ENCODE measurements at regions not wholly inside any gene's neighbourhood (a gene's known extent, or its start where the extent isn't known, plus 50 kb on each side); places are given as distances from the start of the nearest gene placed in this dataset.

DNA sequence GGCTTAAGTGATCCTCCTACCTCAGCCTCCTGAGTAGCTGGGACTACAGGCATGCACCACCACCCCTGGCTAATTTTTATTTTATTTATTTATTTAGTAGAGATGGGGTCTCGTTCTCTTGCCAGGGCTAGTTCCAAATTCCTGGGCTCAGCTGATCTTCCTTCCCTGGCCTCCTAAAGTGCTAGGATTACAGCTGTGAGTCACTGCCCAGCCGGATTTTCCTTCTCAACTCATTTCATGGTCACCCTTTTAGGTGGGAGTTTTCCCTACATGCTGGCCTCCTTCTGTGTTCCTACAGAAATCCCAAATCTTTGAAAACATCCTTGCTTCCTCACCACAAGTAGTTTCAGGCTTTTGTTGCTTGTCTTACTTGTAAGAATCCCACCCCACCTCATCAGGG, 102.1 kb upstream of the SIAH1 start:
- peaks cover 3 to 13% of the 10 kb centered on the region in 2 donors for H3K27me3 Mint-ChIP-seq
- H3K9me3 Mint-ChIP-seq, result peaks cover 0 to 9% (median 0%) of the 10 kb centered on the region in 8 donors
- Histone ChIP-seq H3K27ac (ENCODE audit: low read depth, low read length) (no peak overlapping the region), H3K4me3 (ENCODE audit: low read length in 2 of 2) (no peak overlapping the region), H3K27me3 (ENCODE audit: insufficient read depth, low read length) (no peaks in the 10 kb centered on the region), H3K4me1 (ENCODE audit: insufficient read depth, low read length) (no peaks in the 10 kb centered on the region), H3K36me3 (ENCODE audit: insufficient read depth, low read length) (no peaks in the 10 kb centered on the region), H3K9me3 (ENCODE audit: control insufficient read depth in 1 of 2, low read length in 2 of 2) (no peaks in the 10 kb centered on the region)
- no peaks in the 10 kb centered on the region for H3K4me1 Mint-ChIP-seq
- DNase-seq, result no peak
- H3K36me3 Mint-ChIP-seq, result no peaks in the 10 kb centered on the region
- intact Hi-C loops (cut with micrococcal nuclease), result no loop called here
- no peak overlapping the region for H3K27ac Mint-ChIP-seq
- ChIA-PET CTCF (ENCODE audit: partially characterized antibody) (interaction anchor here (1.5 kb wide), 1 partner anchor 136 kb away, joined by 3 read pairs; no protein-coding TSS in a partner anchor), POLR2A (ENCODE audit: partially characterized antibody) (no interaction called here)
- H3K4me3 Mint-ChIP-seq, result no peak overlapping the region

DNA sequence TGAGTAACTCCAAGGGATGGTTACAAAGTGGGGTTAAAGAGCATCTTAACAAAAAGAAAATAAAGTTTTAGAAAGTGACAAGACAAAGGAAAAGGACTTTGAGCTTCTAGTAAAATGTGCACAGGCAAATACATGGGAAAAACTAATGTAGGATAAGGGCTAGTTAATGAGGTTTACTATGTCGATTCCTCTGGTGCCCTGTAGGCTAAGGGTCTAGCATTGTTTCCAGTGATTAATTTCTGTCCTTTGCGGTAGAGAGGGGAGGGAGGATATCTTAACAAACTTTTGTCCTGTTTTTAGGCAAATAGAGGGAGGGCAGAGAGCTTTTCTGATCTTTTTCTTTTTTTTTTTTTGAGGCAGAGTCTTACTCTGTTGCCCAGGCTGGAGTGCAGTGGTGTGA, 96.6 kb upstream of the SIAH1 start:
- Histone ChIP-seq H3K27ac (ENCODE audit: low read depth, low read length) (no peak overlapping the region), H3K4me3 (ENCODE audit: low read length in 2 of 2) (no peak overlapping the region), H3K9me3 (ENCODE audit: control insufficient read depth in 1 of 2, low read length in 2 of 2) (no peaks in the 10 kb centered on the region), H3K4me1 (ENCODE audit: insufficient read depth, low read length) (no peaks in the 10 kb centered on the region), H3K27me3 (ENCODE audit: insufficient read depth, low read length) (no peaks in the 10 kb centered on the region), H3K36me3 (ENCODE audit: insufficient read depth, low read length) (no peaks in the 10 kb centered on the region)
- intact Hi-C loops (cut with micrococcal nuclease), result no loop called here
- H3K9me3 Mint-ChIP-seq, result peaks cover 0 to 8% (median under 1%) of the 10 kb centered on the region in 8 donors
- H3K4me3 Mint-ChIP-seq, result no peak overlapping the region
- CTCF ChIA-PET (ENCODE audit: partially characterized antibody), result interaction anchor here (0.7 to 1.3 kb wide), 2 partner anchors 142 to 148 kb away, joined by 3 to 4 read pairs; no protein-coding TSS in a partner anchor
- DNase-seq, result no peak
- peaks cover 9 to 12% of the 10 kb centered on the region in 2 donors for H3K27me3 Mint-ChIP-seq
- H3K27ac Mint-ChIP-seq, result no peak overlapping the region
- no peaks in the 10 kb centered on the region for H3K4me1 Mint-ChIP-seq
- no peaks in the 10 kb centered on the region for H3K36me3 Mint-ChIP-seq
- POLR2A ChIA-PET (ENCODE audit: partially characterized antibody), result no interaction called here

DNA sequence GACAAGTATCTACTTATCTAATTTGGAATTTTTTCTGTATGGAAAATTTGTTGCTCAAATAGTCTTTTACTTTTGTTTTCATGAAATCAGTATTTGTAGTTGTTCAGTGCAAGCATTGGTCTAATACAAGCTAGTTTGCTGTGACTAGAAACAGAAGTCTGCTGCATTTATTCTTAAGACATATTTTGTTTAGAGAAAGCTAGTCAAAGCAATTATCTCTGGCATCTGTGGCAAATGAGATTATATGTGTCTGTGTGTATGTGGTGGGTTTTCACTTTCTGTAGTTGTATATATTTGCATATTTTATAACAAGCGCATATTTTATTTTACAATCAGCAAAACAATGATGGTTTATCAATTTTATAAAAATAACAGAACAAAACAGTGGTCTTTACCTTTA, 96.0 kb upstream of the SIAH1 start:
- no peak overlapping the region for H3K4me3 Mint-ChIP-seq
- Histone ChIP-seq H3K27ac (ENCODE audit: low read depth, low read length) (no peak overlapping the region), H3K9me3 (ENCODE audit: control insufficient read depth in 1 of 2, low read length in 2 of 2) (no peaks in the 10 kb centered on the region), H3K36me3 (ENCODE audit: insufficient read depth, low read length) (no peaks in the 10 kb centered on the region), H3K4me1 (ENCODE audit: insufficient read depth, low read length) (no peaks in the 10 kb centered on the region), H3K4me3 (ENCODE audit: low read length in 2 of 2) (no peak overlapping the region), H3K27me3 (ENCODE audit: insufficient read depth, low read length) (no peaks in the 10 kb centered on the region)
- ChIA-PET CTCF (ENCODE audit: partially characterized antibody) (interaction anchor here (1.3 to 1.6 kb wide), 2 partner anchors 142 to 149 kb away, joined by 4 read pairs; no protein-coding TSS in a partner anchor), POLR2A (ENCODE audit: partially characterized antibody) (no interaction called here)
- intact Hi-C loops (cut with micrococcal nuclease), result no loop called here
- no peak overlapping the region for H3K27ac Mint-ChIP-seq
- H3K9me3 Mint-ChIP-seq, result peaks cover 0 to 8% (median under 1%) of the 10 kb centered on the region in 8 donors
- H3K4me1 Mint-ChIP-seq, result no peaks in the 10 kb centered on the region
- H3K27me3 Mint-ChIP-seq, result peaks cover 9 to 10% of the 10 kb centered on the region in 2 donors
- H3K36me3 Mint-ChIP-seq, result no peaks in the 10 kb centered on the region
- DNase-seq, result no peak

DNA sequence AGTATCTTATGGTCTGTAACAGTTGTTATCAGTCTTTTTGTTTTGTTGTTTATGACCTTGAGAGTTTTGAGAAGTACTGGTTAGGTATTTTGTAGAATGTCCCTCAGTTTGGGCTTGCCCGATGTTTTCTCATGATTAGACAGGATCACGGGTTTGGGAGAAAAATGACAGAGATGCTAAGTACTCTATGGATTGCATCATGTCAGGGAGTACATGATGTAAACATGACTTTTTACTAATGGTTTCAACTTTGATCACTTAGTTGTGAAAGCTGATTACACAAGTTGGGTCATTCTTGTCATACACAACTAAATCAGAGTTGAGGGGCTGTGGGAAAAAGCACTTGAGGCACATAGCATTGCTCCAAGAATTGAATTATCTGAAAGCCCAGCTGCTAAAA, 94.7 kb upstream of the SIAH1 start:
- no peak overlapping the region for H3K4me3 Mint-ChIP-seq
- H3K27ac ChIP-seq (ENCODE audit: low read depth, low read length), result no peak overlapping the region
- no peak overlapping the region for H3K27ac Mint-ChIP-seq
- no peaks in the 10 kb centered on the region for H3K36me3 Mint-ChIP-seq
- H3K27me3 Mint-ChIP-seq, result peaks cover 9% of the 10 kb centered on the region in 2 donors
- ChIA-PET CTCF (ENCODE audit: partially characterized antibody) (interaction anchor here (1.6 kb wide), 1 partner anchor 150 kb away, joined by 4 read pairs; no protein-coding TSS in a partner anchor), POLR2A (ENCODE audit: partially characterized antibody) (no interaction called here)
- H3K4me1 Mint-ChIP-seq, result no peaks in the 10 kb centered on the region
- intact Hi-C loops (cut with micrococcal nuclease), result no loop called here
- no peak overlapping the region for H3K4me3 ChIP-seq (ENCODE audit: low read length in 2 of 2)
- H3K27me3 ChIP-seq (ENCODE audit: insufficient read depth, low read length), result no peaks in the 10 kb centered on the region
- DNase-seq, result no peak
- H3K9me3 ChIP-seq (ENCODE audit: control insufficient read depth in 1 of 2, low read length in 2 of 2), result no peaks in the 10 kb centered on the region
- no peaks in the 10 kb centered on the region for H3K4me1 ChIP-seq (ENCODE audit: insufficient read depth, low read length)
- H3K36me3 ChIP-seq (ENCODE audit: insufficient read depth, low read length), result no peaks in the 10 kb centered on the region
- H3K9me3 Mint-ChIP-seq, result peaks cover 0 to 8% (median 5%) of the 10 kb centered on the region in 8 donors

DNA sequence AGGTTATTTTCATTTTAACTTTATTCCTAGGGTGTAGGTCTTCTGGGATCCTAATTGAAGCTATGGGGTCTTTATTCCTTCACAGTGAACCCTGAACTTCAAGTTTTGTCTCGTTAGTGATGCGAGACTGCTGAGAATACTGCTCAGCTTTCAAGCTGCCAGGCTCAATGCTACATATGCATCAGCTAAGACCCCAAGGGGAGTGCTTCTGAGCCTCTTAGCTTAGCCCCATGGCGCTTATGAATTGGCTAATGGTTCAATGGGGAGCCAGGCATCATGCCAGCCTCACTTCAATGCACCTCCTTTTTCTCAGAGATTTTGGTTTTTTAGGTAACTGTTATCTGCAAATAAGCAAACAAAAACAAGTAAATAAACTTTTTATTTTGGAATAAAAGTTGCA, 94.1 kb upstream of the SIAH1 start:
- ChIA-PET POLR2A (ENCODE audit: partially characterized antibody) (no interaction called here), CTCF (ENCODE audit: partially characterized antibody) (no interaction called here)
- Mint-ChIP-seq H3K9me3 (peaks cover 0 to 11% (median 7%) of the 10 kb centered on the region in 8 donors), H3K27ac (no peak overlapping the region), H3K27me3 (peaks cover 9% of the 10 kb centered on the region in 2 donors), H3K4me3 (no peak overlapping the region), H3K36me3 (no peaks in the 10 kb centered on the region), H3K4me1 (no peaks in the 10 kb centered on the region)
- no peak overlapping the region for H3K4me3 ChIP-seq (ENCODE audit: low read length in 2 of 2)
- no peaks in the 10 kb centered on the region for H3K36me3 ChIP-seq (ENCODE audit: insufficient read depth, low read length)
- H3K27me3 ChIP-seq (ENCODE audit: insufficient read depth, low read length), result no peaks in the 10 kb centered on the region
- H3K4me1 ChIP-seq (ENCODE audit: insufficient read depth, low read length), result no peaks in the 10 kb centered on the region
- DNase-seq, result no peak
- no peak overlapping the region for H3K27ac ChIP-seq (ENCODE audit: low read depth, low read length)
- no peaks in the 10 kb centered on the region for H3K9me3 ChIP-seq (ENCODE audit: control insufficient read depth in 1 of 2, low read length in 2 of 2)
- intact Hi-C loops (cut with micrococcal nuclease), result no loop called here

DNA sequence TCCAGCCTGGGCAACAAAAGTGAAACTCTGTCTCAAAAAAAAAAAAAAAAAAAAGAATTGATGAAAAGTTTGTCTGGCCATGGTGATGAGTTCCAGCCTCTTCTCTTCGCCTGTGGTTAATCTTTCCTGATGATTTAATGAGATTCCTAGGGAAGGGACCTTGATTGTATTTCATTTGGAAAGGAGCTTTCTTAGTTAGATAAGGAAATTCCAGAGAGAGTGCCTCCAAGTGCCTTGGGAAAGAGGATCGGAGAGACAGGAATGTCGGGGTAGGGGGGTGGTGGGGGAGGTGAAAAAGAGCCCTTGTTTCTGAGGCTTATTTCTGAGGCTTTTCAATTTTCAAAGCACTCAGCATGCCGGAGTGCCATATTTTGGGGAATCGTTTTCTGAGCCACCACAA, 93.2 kb upstream of the SIAH1 start:
- H3K36me3 Mint-ChIP-seq, result no peaks in the 10 kb centered on the region
- H3K27ac ChIP-seq (ENCODE audit: low read depth, low read length), result no peak overlapping the region
- POLR2A ChIA-PET (ENCODE audit: partially characterized antibody), result no interaction called here
- no peak for DNase-seq
- H3K4me1 ChIP-seq (ENCODE audit: insufficient read depth, low read length), result no peaks in the 10 kb centered on the region
- no peaks in the 10 kb centered on the region for H3K9me3 ChIP-seq (ENCODE audit: control insufficient read depth in 1 of 2, low read length in 2 of 2)
- intact Hi-C loops (cut with micrococcal nuclease), result no loop called here
- H3K27me3 ChIP-seq (ENCODE audit: insufficient read depth, low read length), result no peaks in the 10 kb centered on the region
- no peak overlapping the region for H3K4me3 ChIP-seq (ENCODE audit: low read length in 2 of 2)
- no peaks in the 10 kb centered on the region for H3K4me1 Mint-ChIP-seq
- H3K36me3 ChIP-seq (ENCODE audit: insufficient read depth, low read length), result no peaks in the 10 kb centered on the region
- CTCF ChIA-PET (ENCODE audit: partially characterized antibody), result no interaction called here
- H3K4me3 Mint-ChIP-seq, result no peak overlapping the region
- peaks cover 0 to 12% (median 6%) of the 10 kb centered on the region in 8 donors for H3K9me3 Mint-ChIP-seq
- no peak overlapping the region for H3K27ac Mint-ChIP-seq
- H3K27me3 Mint-ChIP-seq, result peaks cover 7 to 9% of the 10 kb centered on the region in 2 donors

DNA sequence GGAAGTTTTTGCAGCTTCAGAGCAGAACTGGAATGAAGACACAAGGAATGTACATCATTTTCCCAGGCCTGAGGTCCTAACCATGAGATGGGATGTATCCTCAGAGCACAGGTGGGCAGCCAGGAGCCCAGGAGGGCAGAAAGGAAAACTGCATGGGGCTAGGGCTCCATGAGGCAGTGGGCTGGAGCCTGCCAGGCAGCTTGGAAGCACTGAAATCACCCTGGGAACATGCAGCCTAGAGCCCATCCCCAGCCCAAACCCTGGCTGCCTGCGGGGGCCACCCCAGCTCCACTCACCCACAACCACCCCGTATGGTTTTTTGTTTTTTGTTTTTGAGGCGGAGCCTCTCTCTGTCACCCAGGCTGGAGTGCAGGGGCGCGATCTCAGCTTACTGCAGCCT, 86.2 kb upstream of the SIAH1 start:
- Mint-ChIP-seq H3K4me3 (no peak overlapping the region), H3K4me1 (no peaks in the 10 kb centered on the region), H3K27me3 (no peaks in the 10 kb centered on the region), H3K27ac (no peak overlapping the region), H3K9me3 (peaks cover 0 to 13% (median 11%) of the 10 kb centered on the region in 8 donors), H3K36me3 (no peaks in the 10 kb centered on the region)
- CTCF ChIA-PET (ENCODE audit: partially characterized antibody), result interaction anchor here (0.7 kb wide), 1 partner anchor 152 kb away, joined by 3 read pairs; no protein-coding TSS in a partner anchor
- DNase-seq, result no peak
- POLR2A ChIA-PET (ENCODE audit: partially characterized antibody), result no interaction called here
- Histone ChIP-seq H3K4me3 (ENCODE audit: low read length in 2 of 2) (no peak overlapping the region), H3K9me3 (ENCODE audit: control insufficient read depth in 1 of 2, low read length in 2 of 2) (no peaks in the 10 kb centered on the region), H3K27ac (ENCODE audit: low read depth, low read length) (no peak overlapping the region), H3K4me1 (ENCODE audit: insufficient read depth, low read length) (no peaks in the 10 kb centered on the region), H3K36me3 (ENCODE audit: insufficient read depth, low read length) (no peaks in the 10 kb centered on the region), H3K27me3 (ENCODE audit: insufficient read depth, low read length) (no peaks in the 10 kb centered on the region)
- intact Hi-C loops (cut with micrococcal nuclease), result no loop called here

Data from CD4-positive, alpha-beta memory T cell (primary cell).